ENCODE measurements at regions not wholly inside any gene's neighbourhood (a gene's known extent, or its start where the extent isn't known, plus 50 kb on each side); places are given as distances from the start of the nearest gene placed in this dataset.

DNA sequence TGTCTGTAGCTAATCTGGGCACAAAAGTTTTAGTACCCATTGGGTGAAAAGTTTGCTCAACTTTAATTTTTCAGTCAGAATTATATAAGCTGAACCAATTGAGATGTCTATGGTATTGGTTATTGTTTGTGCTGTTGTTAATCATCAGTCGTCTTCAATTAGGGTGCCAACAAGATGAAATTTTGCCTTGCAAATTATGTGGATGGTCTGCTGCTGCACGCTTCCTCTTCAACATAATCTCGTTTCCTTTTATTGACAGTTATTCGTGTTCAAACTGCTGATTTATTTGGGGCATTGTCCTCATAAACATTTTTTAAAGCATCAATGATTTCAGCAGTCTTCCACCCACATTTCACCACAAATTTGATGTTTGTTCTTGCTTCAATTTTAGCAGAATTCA lies 194.0 kb downstream of the HTR1A start:
- TF ChIP-seq, protein P1, sequence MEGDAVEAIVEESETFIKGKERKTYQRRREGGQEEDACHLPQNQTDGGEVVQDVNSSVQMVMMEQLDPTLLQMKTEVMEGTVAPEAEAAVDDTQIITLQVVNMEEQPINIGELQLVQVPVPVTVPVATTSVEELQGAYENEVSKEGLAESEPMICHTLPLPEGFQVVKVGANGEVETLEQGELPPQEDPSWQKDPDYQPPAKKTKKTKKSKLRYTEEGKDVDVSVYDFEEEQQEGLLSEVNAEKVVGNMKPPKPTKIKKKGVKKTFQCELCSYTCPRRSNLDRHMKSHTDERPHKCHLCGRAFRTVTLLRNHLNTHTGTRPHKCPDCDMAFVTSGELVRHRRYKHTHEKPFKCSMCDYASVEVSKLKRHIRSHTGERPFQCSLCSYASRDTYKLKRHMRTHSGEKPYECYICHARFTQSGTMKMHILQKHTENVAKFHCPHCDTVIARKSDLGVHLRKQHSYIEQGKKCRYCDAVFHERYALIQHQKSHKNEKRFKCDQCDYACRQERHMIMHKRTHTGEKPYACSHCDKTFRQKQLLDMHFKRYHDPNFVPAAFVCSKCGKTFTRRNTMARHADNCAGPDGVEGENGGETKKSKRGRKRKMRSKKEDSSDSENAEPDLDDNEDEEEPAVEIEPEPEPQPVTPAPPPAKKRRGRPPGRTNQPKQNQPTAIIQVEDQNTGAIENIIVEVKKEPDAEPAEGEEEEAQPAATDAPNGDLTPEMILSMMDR (IDR thresholded peaks at IDR 0.05), result no peak
- TF ChIP-seq POLR2A (IDR thresholded peaks at IDR 0.05), result no peak
